Bone marrow (tissue), 2 donors: ENCODE measurements at regions not wholly inside any gene's neighbourhood (a gene's known extent, or its start where the extent isn't known, plus 50 kb on each side); places are given as distances from the start of the nearest gene placed in this dataset.

Experiments
- DNase-seq, 2 donors: peaks; one replicate each; lab custom pipeline; 2025; lab: John Stamatoyannopoulos, UW

GRCh38 chr1:239538239-239538988, 152.0 kb downstream of the CHRM3 start:
- no peak for DNase-seq

GRCh38 chr1:239539051-239539450, 152.7 kb downstream of the CHRM3 start:
- no peak for DNase-seq

- no peak for DNase-seq
Measured at GRCh38 chr1:239539812-239540211, 153.4 kb downstream of the CHRM3 start.

GRCh38 chr1:239543873-239544272, 157.5 kb downstream of the CHRM3 start:
- no peak for DNase-seq

GRCh38 chr1:239545466-239545865, 159.1 kb downstream of the CHRM3 start:
- no peak for DNase-seq

- peak in 1 of 2 donors; percentile 49 for DNase-seq
Measured at GRCh38 chr1:239547987-239548386, 161.6 kb downstream of the CHRM3 start.

GRCh38 chr1:239550178-239550577, 163.8 kb downstream of the CHRM3 start:
- DNase-seq, result no peak

- no peak for DNase-seq
Measured at GRCh38 chr1:239555350-239555749, 169.0 kb downstream of the CHRM3 start.

- no peak for DNase-seq
Measured at GRCh38 chr1:239558559-239558958, 172.2 kb downstream of the CHRM3 start.

GRCh38 chr1:239558991-239559390, 172.6 kb downstream of the CHRM3 start:
- DNase-seq, result peak in 1 of 2 donors; percentile 78

GRCh38 chr1:239560921-239561320, 174.6 kb downstream of the CHRM3 start:
- no peak for DNase-seq

GRCh38 chr1:239562095-239562494, 175.7 kb downstream of the CHRM3 start:
- no peak for DNase-seq

GRCh38 chr1:239563681-239564080, 177.3 kb downstream of the CHRM3 start:
- DNase-seq, result peak in 1 of 2 donors; percentile 40

- DNase-seq, result no peak
Measured at GRCh38 chr1:239566074-239566473, 179.7 kb downstream of the CHRM3 start.

GRCh38 chr1:239570878-239571277, 184.5 kb downstream of the CHRM3 start:
- DNase-seq, result no peak

GRCh38 chr1:239572183-239572582, 185.8 kb downstream of the CHRM3 start:
- no peak for DNase-seq

- DNase-seq, result no peak
Measured at GRCh38 chr1:239574112-239574511, 187.7 kb downstream of the CHRM3 start.

- DNase-seq, result no peak
Measured at GRCh38 chr1:239575113-239575512, 188.7 kb downstream of the CHRM3 start.

- no peak for DNase-seq
Measured at GRCh38 chr1:239583536-239583935, 197.2 kb downstream of the CHRM3 start.

- DNase-seq, result no peak
Measured at GRCh38 chr1:239586128-239586527, 199.8 kb downstream of the CHRM3 start.

GRCh38 chr1:239587066-239587465, 200.7 kb downstream of the CHRM3 start:
- peak in 1 of 2 donors; percentile 48 for DNase-seq

- DNase-seq, result no peak
Measured at GRCh38 chr1:239587574-239588369, 201.4 kb downstream of the CHRM3 start.

- no peak for DNase-seq
Measured at GRCh38 chr1:239590556-239590955, 204.2 kb downstream of the CHRM3 start.
